ENCODE measurements at regions not wholly inside any gene's neighbourhood (a gene's known extent, or its start where the extent isn't known, plus 50 kb on each side); places are given as distances from the start of the nearest gene placed in this dataset.
"Not testable (repeated sequence)": the region's sequence is repeated elsewhere in the genome, so short reads cannot be mapped to it uniquely, and the experiment has no call there.

DNA sequence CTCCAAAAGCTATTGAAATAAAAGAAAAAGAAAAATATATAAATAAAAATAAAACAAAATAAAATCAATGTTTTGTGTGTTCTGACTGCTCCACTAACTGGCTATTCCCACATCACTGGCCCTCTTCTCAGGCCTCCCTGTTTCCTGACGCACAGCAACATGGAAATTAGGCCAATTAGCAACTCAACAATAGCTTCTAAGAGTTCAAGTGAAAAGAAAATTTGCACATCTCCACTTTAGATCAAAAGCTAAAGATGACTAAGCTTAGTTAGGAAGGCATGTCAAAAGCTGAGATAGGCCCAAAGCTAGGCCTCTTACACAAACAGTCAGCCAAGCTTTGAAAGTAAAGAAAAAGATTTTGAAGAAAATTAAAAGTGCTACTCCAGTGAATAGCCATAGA is 200.8 kb downstream of the DUSP6 start:
- TF ChIP-seq POLR2A (IDR thresholded peaks at IDR 0.05): no peak
- no peak for TF ChIP-seq CTCF (IDR thresholded peaks at IDR 0.05)
- Histone ChIP-seq H3K4me1 (no peaks in the 10 kb centered on the region), H3K36me3 (ENCODE audit: low read depth, missing control alignments) (no peaks in the 10 kb centered on the region), H3K27me3 (no peaks in the 10 kb centered on the region), H3K9me3 (no peaks in the 10 kb centered on the region), H3K27ac (no peak overlapping the region), H3K4me3 (no peak overlapping the region)
- 92 to 93% methylated on average over 1 of the region's 1 CpG for WGBS, 2 donors
- intact Hi-C loops (cut with DNase I; ENCODE audit: low total_unique reads): no loop called here
- DNase-seq: no peak

DNA sequence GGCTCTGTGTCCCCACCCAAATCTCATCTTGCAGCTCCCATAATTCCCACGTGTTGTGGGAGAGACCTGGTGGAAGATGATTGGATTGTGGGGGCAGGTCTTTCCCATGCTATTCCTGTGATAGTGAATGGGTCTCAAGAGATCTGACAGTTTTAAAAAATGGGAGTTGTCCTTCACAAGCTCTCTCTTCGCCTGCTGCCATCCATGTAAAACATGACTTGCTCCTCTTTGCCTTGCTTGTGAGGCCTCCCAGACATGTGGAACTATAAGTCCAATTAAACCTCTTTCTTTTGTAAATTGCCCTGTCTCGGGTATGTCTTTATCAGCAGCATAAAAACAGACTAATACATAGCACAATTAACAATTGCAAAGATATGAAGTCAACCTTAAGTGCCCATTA is 201.5 kb downstream of the DUSP6 start:
- H3K36me3 ChIP-seq (ENCODE audit: low read depth, missing control alignments); H3K27ac ChIP-seq; H3K4me3 ChIP-seq; H3K9me3 ChIP-seq; H3K27me3 ChIP-seq; H3K4me1 ChIP-seq; intact Hi-C loops (cut with DNase I; ENCODE audit: low total_unique reads); DNase-seq: not testable (repeated sequence)
- WGBS, 2 donors: 92 to 96% methylated on average over 3 of the region's 3 CpGs

DNA sequence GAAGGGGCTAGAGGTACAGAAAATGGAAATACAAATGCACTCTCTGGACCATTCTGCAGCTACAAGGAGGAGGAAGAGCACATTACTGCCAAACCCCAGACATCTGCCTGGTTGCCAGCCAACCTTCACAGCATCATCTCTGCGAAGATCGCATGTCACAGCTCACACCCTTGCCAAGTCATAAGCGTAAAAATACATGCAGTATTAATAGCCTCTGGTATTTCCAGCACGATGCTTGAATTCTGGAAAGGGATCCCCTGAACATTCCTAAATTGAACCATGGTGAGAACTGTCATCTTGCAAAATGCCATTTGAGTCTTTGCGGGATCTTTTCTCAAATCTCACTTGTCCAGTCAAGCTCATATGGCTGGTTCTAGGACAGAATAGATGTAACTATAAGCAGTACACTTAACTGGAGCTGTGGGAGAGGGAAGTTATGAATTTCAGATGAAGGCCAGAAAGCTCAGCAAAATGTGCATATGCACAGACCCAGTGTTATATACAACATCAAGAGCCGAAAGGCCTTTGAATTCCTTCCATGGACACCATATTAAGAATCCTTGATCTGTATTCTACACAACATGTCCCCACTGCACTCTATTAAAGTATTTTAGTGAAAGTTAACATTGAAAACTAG is 211.6 kb downstream of the DUSP6 start:
- intact Hi-C loops (cut with DNase I; ENCODE audit: low total_unique reads): no loop called here
- Histone ChIP-seq H3K4me1 (no peaks in the 10 kb centered on the region), H3K36me3 (ENCODE audit: low read depth, missing control alignments) (no peaks in the 10 kb centered on the region), H3K27ac (no peak overlapping the region), H3K27me3 (no peaks in the 10 kb centered on the region), H3K4me3 (no peak overlapping the region), H3K9me3 (no peaks in the 10 kb centered on the region)
- no peak for DNase-seq
- TF ChIP-seq POLR2A (IDR thresholded peaks at IDR 0.05) (no peak), CTCF (IDR thresholded peaks at IDR 0.05) (no peak)
- WGBS, 2 donors: 85 to 91% methylated on average over 6 of the region's 6 CpGs

- no peak overlapping the region for H3K27ac ChIP-seq
- H3K4me3 ChIP-seq: no peak overlapping the region
- no peaks in the 10 kb centered on the region for H3K4me1 ChIP-seq
- DNase-seq: no peak
- TF ChIP-seq CTCF (IDR thresholded peaks at IDR 0.05): no peak
- no peak for TF ChIP-seq POLR2A (IDR thresholded peaks at IDR 0.05)
- no peaks in the 10 kb centered on the region for H3K27me3 ChIP-seq
- WGBS, 2 donors: 89 to 95% methylated on average over 1 of the region's 1 CpG
- no peaks in the 10 kb centered on the region for H3K9me3 ChIP-seq
- no peaks in the 10 kb centered on the region for H3K36me3 ChIP-seq (ENCODE audit: low read depth, missing control alignments)
- intact Hi-C loops (cut with DNase I; ENCODE audit: low total_unique reads): no loop called here
Measured at GRCh38 chr12:89140141-89140540, 212.2 kb downstream of the DUSP6 start.

GRCh38 chr12:89139390-89139789 is 212.9 kb downstream of the DUSP6 start:
- H3K4me1 ChIP-seq: no peaks in the 10 kb centered on the region
- TF ChIP-seq CTCF (IDR thresholded peaks at IDR 0.05) (no peak), POLR2A (IDR thresholded peaks at IDR 0.05) (no peak)
- no peaks in the 10 kb centered on the region for H3K9me3 ChIP-seq
- intact Hi-C loops (cut with DNase I; ENCODE audit: low total_unique reads): no loop called here
- 79 to 82% methylated on average over 4 of the region's 4 CpGs for WGBS, 2 donors
- H3K36me3 ChIP-seq (ENCODE audit: low read depth, missing control alignments): no peaks in the 10 kb centered on the region
- no peak overlapping the region for H3K4me3 ChIP-seq
- no peak overlapping the region for H3K27ac ChIP-seq
- DNase-seq: no peak
- H3K27me3 ChIP-seq: no peaks in the 10 kb centered on the region
